ENCODE measurements at regions not wholly inside any gene's neighbourhood (a gene's known extent, or its start where the extent isn't known, plus 50 kb on each side); places are given as distances from the start of the nearest gene placed in this dataset.

GRCh38 chr1:181919542-181919941, 142.0 kb downstream of the ZNF648 start:
- DNase-seq (ENCODE audit: insufficient read length, low spot score) (no peak), FAIRE-seq (no peak)
- TF ChIP-seq SPI1 (IDR thresholded peaks at IDR 0.05; ENCODE audit: low read depth, low read length) (no peak), POLR2A (IDR thresholded peaks at IDR 0.05; ENCODE audit: low read depth, low read length) (no peak), PAX5 (IDR thresholded peaks at IDR 0.05; ENCODE audit: insufficient read depth, low read length, severe bottlenecking) (no peak), POU2F2 (IDR thresholded peaks at IDR 0.05; ENCODE audit: low read depth, low read length) (no peak), POLR2AphosphoS5 (IDR thresholded peaks at IDR 0.05; ENCODE audit: low read depth, low read length) (no peak), TAF1 (IDR thresholded peaks at IDR 0.05; ENCODE audit: low read depth, low read length) (no peak)

- no peak for TF ChIP-seq PAX5 (IDR thresholded peaks at IDR 0.05; ENCODE audit: insufficient read depth, low read length, severe bottlenecking)
- no peak for DNase-seq (ENCODE audit: insufficient read length, low spot score)
- FAIRE-seq, result no peak
Measured at GRCh38 chr1:181918880-181919525, 142.5 kb downstream of the ZNF648 start.

GRCh38 chr1:181911715-181912114, 149.8 kb downstream of the ZNF648 start:
- FAIRE-seq (no peak), DNase-seq (ENCODE audit: insufficient read length, low spot score) (no peak)
- TF ChIP-seq POU2F2 (IDR thresholded peaks at IDR 0.05; ENCODE audit: low read depth, low read length) (no peak), POLR2AphosphoS5 (IDR thresholded peaks at IDR 0.05; ENCODE audit: low read depth, low read length) (no peak), SPI1 (IDR thresholded peaks at IDR 0.05; ENCODE audit: low read depth, low read length) (no peak), PAX5 (IDR thresholded peaks at IDR 0.05; ENCODE audit: insufficient read depth, low read length, severe bottlenecking) (no peak), TAF1 (IDR thresholded peaks at IDR 0.05; ENCODE audit: low read depth, low read length) (no peak), POLR2A (IDR thresholded peaks at IDR 0.05; ENCODE audit: low read depth, low read length) (no peak)

- TF ChIP-seq PAX5 (IDR thresholded peaks at IDR 0.05; ENCODE audit: insufficient read depth, low read length, severe bottlenecking) (no peak), POU2F2 (IDR thresholded peaks at IDR 0.05; ENCODE audit: low read depth, low read length) (no peak), TAF1 (IDR thresholded peaks at IDR 0.05; ENCODE audit: low read depth, low read length) (no peak), POLR2AphosphoS5 (IDR thresholded peaks at IDR 0.05; ENCODE audit: low read depth, low read length) (no peak), SPI1 (IDR thresholded peaks at IDR 0.05; ENCODE audit: low read depth, low read length) (no peak)
- no peak for DNase-seq (ENCODE audit: insufficient read length, low spot score)
- no peak for FAIRE-seq
Measured at GRCh38 chr1:181910905-181911304, 150.6 kb downstream of the ZNF648 start.

GRCh38 chr1:181909010-181909409, 152.5 kb downstream of the ZNF648 start:
- TF ChIP-seq TAF1 (IDR thresholded peaks at IDR 0.05; ENCODE audit: low read depth, low read length) (no peak), POU2F2 (IDR thresholded peaks at IDR 0.05; ENCODE audit: low read depth, low read length) (no peak), POLR2A (IDR thresholded peaks at IDR 0.05; ENCODE audit: low read depth, low read length) (no peak), PAX5 (IDR thresholded peaks at IDR 0.05; ENCODE audit: insufficient read depth, low read length, severe bottlenecking) (no peak), SPI1 (IDR thresholded peaks at IDR 0.05; ENCODE audit: low read depth, low read length) (no peak), POLR2AphosphoS5 (IDR thresholded peaks at IDR 0.05; ENCODE audit: low read depth, low read length) (no peak)
- no peak for DNase-seq (ENCODE audit: insufficient read length, low spot score)
- FAIRE-seq, result no peak

GRCh38 chr1:181906631-181907030, 154.9 kb downstream of the ZNF648 start:
- TF ChIP-seq SPI1 (IDR thresholded peaks at IDR 0.05; ENCODE audit: low read depth, low read length) (no peak), PAX5 (IDR thresholded peaks at IDR 0.05; ENCODE audit: insufficient read depth, low read length, severe bottlenecking) (no peak), POU2F2 (IDR thresholded peaks at IDR 0.05; ENCODE audit: low read depth, low read length) (no peak), POLR2A (IDR thresholded peaks at IDR 0.05; ENCODE audit: low read depth, low read length) (no peak)
- no peak for DNase-seq (ENCODE audit: insufficient read length, low spot score)
- no peak for FAIRE-seq

GRCh38 chr1:181905944-181906597, 155.4 kb downstream of the ZNF648 start:
- FAIRE-seq (no peak), DNase-seq (ENCODE audit: insufficient read length, low spot score) (no peak)
- TF ChIP-seq PAX5 (IDR thresholded peaks at IDR 0.05; ENCODE audit: insufficient read depth, low read length, severe bottlenecking), result no peak
- no peak for TF ChIP-seq TAF1 (IDR thresholded peaks at IDR 0.05; ENCODE audit: low read depth, low read length)
- TF ChIP-seq SPI1 (IDR thresholded peaks at IDR 0.05; ENCODE audit: low read depth, low read length), result no peak
- TF ChIP-seq POU2F2 (IDR thresholded peaks at IDR 0.05; ENCODE audit: low read depth, low read length), result no peak
- TF ChIP-seq POLR2A (IDR thresholded peaks at IDR 0.05; ENCODE audit: low read depth, low read length), result no peak
- TF ChIP-seq POLR2AphosphoS5 (IDR thresholded peaks at IDR 0.05; ENCODE audit: low read depth, low read length), result no peak

- DNase-seq (ENCODE audit: insufficient read length, low spot score) (no peak), FAIRE-seq (no peak)
- TF ChIP-seq PAX5 (IDR thresholded peaks at IDR 0.05; ENCODE audit: insufficient read depth, low read length, severe bottlenecking) (no peak), POLR2AphosphoS5 (IDR thresholded peaks at IDR 0.05; ENCODE audit: low read depth, low read length) (no peak), SPI1 (IDR thresholded peaks at IDR 0.05; ENCODE audit: low read depth, low read length) (no peak), POU2F2 (IDR thresholded peaks at IDR 0.05; ENCODE audit: low read depth, low read length) (no peak), POLR2A (IDR thresholded peaks at IDR 0.05; ENCODE audit: low read depth, low read length) (no peak), TAF1 (IDR thresholded peaks at IDR 0.05; ENCODE audit: low read depth, low read length) (no peak)
Measured at GRCh38 chr1:181898773-181899172, 162.7 kb downstream of the ZNF648 start.

- no peak for DNase-seq (ENCODE audit: insufficient read length, low spot score)
- TF ChIP-seq POLR2AphosphoS5 (IDR thresholded peaks at IDR 0.05; ENCODE audit: low read depth, low read length) (no peak), SPI1 (IDR thresholded peaks at IDR 0.05; ENCODE audit: low read depth, low read length) (no peak), POU2F2 (IDR thresholded peaks at IDR 0.05; ENCODE audit: low read depth, low read length) (no peak), POLR2A (IDR thresholded peaks at IDR 0.05; ENCODE audit: low read depth, low read length) (no peak), PAX5 (IDR thresholded peaks at IDR 0.05; ENCODE audit: insufficient read depth, low read length, severe bottlenecking) (no peak), TAF1 (IDR thresholded peaks at IDR 0.05; ENCODE audit: low read depth, low read length) (no peak)
- no peak for FAIRE-seq
Measured at GRCh38 chr1:181896824-181897223, 164.7 kb downstream of the ZNF648 start.

- TF ChIP-seq TAF1 (IDR thresholded peaks at IDR 0.05; ENCODE audit: low read depth, low read length), result no peak
- no peak for TF ChIP-seq POLR2A (IDR thresholded peaks at IDR 0.05; ENCODE audit: low read depth, low read length)
- TF ChIP-seq SPI1 (IDR thresholded peaks at IDR 0.05; ENCODE audit: low read depth, low read length), result no peak
- no peak for TF ChIP-seq POLR2AphosphoS5 (IDR thresholded peaks at IDR 0.05; ENCODE audit: low read depth, low read length)
- no peak for TF ChIP-seq POU2F2 (IDR thresholded peaks at IDR 0.05; ENCODE audit: low read depth, low read length)
- DNase-seq (ENCODE audit: insufficient read length, low spot score), result no peak
- no peak for FAIRE-seq
Measured at GRCh38 chr1:181894439-181894859, 167.1 kb downstream of the ZNF648 start.
